SK-N-MC (cell line): ENCODE measurements at regions not wholly inside any gene's neighbourhood (a gene's known extent, or its start where the extent isn't known, plus 50 kb on each side); places are given as distances from the start of the nearest gene placed in this dataset.

Experiments used
- EZH2 ChIP-seq: fragments of 200-600 bp; sonication (generic); IDR thresholded peaks from one replicate; pipeline ENCODE4 v1.6.1; 2017; ENCODE audit warnings: antibody characterized with exemption
- FOXP2 ChIP-seq: optimal IDR thresholded peaks from 2 replicates; pipeline ENCODE3; 2011; ENCODE audit warnings: mild to moderate bottlenecking, moderate library complexity; ENCODE audit not compliant: insufficient read depth; ENCODE audit errors: extremely low read length, control extremely low read depth

DNA sequence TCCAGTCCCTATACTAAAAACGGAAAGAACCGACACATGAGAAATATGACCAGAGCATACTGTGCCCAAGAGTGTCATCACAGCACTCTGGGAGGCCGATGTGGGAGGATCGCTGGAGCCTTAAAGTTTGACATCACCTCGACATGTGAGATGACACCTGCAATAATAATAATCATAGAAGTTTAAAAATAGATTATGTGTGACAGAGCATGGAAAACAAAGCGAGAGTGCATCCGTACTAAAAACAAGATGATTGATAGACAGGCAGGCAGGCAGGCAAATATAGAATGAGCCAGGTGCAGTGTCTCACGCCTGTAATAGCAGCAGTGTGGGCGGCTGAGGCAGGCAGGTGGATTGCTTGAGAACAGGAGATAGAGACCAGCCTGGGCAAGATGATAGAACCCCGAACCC lies 114.8 kb upstream of the ANKRD30BL start:
- no peak for TF ChIP-seq EZH2
- no peak for TF ChIP-seq FOXP2
